Hippocampal formation (tissue), 2 donors: ENCODE measurements at regions not wholly inside any gene's neighbourhood (a gene's known extent, or its start where the extent isn't known, plus 50 kb on each side); places are given as distances from the start of the nearest gene placed in this dataset.
A peak's percentile ranks its signal among the peaks of the same experiment; 100 is the strongest.
"Not testable (repeated sequence)": the region's sequence is repeated elsewhere in the genome, so short reads cannot be mapped to it uniquely, and the experiment has no call there.

Source experiments
- DNase-seq, 2 donors: peaks; one replicate each; lab custom pipeline; 2025; lab: John Stamatoyannopoulos, UW

- no peak for DNase-seq
Measured at GRCh38 chr9:30301271-30301963, 2083.0 kb upstream of the ACO1 start.

- no peak for DNase-seq
Measured at GRCh38 chr9:30310711-30311110, 2073.7 kb upstream of the ACO1 start.

GRCh38 chr9:30329431-30329830 lies 2055.0 kb upstream of the ACO1 start:
- DNase-seq: no peak

- no peak for DNase-seq
Measured at GRCh38 chr9:30348904-30349303, 2035.5 kb upstream of the ACO1 start.

GRCh38 chr9:30349526-30350513 lies 2034.6 kb upstream of the ACO1 start:
- no peak for DNase-seq

GRCh38 chr9:30356221-30356620 lies 2028.2 kb upstream of the ACO1 start:
- no peak for DNase-seq

- DNase-seq: no peak
Measured at GRCh38 chr9:30362373-30362772, 2022.1 kb upstream of the ACO1 start.

GRCh38 chr9:30366140-30366539 lies 2018.3 kb upstream of the ACO1 start:
- not testable (repeated sequence) for DNase-seq

- no peak for DNase-seq
Measured at GRCh38 chr9:30382271-30382670, 2002.2 kb upstream of the ACO1 start.

GRCh38 chr9:30410273-30410672 lies 1974.2 kb upstream of the ACO1 start:
- no peak for DNase-seq

GRCh38 chr9:30411571-30411970 lies 1972.9 kb upstream of the ACO1 start:
- no peak for DNase-seq

- DNase-seq: no peak
Measured at GRCh38 chr9:30459156-30459555, 1925.3 kb upstream of the ACO1 start.

- no peak for DNase-seq
Measured at GRCh38 chr9:30476826-30477225, 1907.6 kb upstream of the ACO1 start.

- no peak for DNase-seq
Measured at GRCh38 chr9:30478684-30479083, 1905.8 kb upstream of the ACO1 start.

GRCh38 chr9:30482499-30482898 lies 1901.9 kb upstream of the ACO1 start:
- no peak for DNase-seq

GRCh38 chr9:30484690-30485089 lies 1899.8 kb upstream of the ACO1 start:
- no peak for DNase-seq

GRCh38 chr9:30504502-30504905 lies 1879.9 kb upstream of the ACO1 start:
- no peak for DNase-seq

- DNase-seq: no peak
Measured at GRCh38 chr9:30505311-30505710, 1879.1 kb upstream of the ACO1 start.

GRCh38 chr9:30506749-30507148 lies 1877.7 kb upstream of the ACO1 start:
- no peak for DNase-seq

GRCh38 chr9:30507166-30507565 lies 1877.3 kb upstream of the ACO1 start:
- peak in 1 of 2 donors; percentile 68 for DNase-seq

GRCh38 chr9:30511666-30512065 lies 1872.8 kb upstream of the ACO1 start:
- no peak for DNase-seq

- no peak for DNase-seq
Measured at GRCh38 chr9:30519166-30519565, 1865.3 kb upstream of the ACO1 start.

GRCh38 chr9:30519756-30520155 lies 1864.7 kb upstream of the ACO1 start:
- no peak for DNase-seq
